IPS-18a (cell line): ENCODE measurements at regions not wholly inside any gene's neighbourhood (a gene's known extent, or its start where the extent isn't known, plus 50 kb on each side); places are given as distances from the start of the nearest gene placed in this dataset.

Experiments
- H3K27ac ChIP-seq: one replicate; pipeline ENCODE4 v1.5.1; 2013; ENCODE audit warnings: low read length
- H3K27me3 ChIP-seq: one replicate; pipeline ENCODE4 v1.6.1; 2013; ENCODE audit warnings: mild to moderate bottlenecking, low read length; ENCODE audit not compliant: control insufficient read depth, insufficient read depth
- H3K36me3 ChIP-seq: one replicate; pipeline ENCODE4 v1.6.1; 2013; ENCODE audit warnings: low read depth, low read length; ENCODE audit not compliant: control insufficient read depth
- H3K4me1 ChIP-seq: one replicate; pipeline ENCODE4 v1.6.1; 2013; ENCODE audit warnings: low read depth, low read length; ENCODE audit not compliant: control insufficient read depth
- H3K4me3 ChIP-seq: one replicate; pipeline ENCODE4 v1.5.1; 2013; ENCODE audit warnings: low read length
- H3K9ac ChIP-seq: one replicate; pipeline ENCODE4 v1.6.1; 2013; ENCODE audit warnings: mild to moderate bottlenecking, low read length, moderate library complexity
- H3K9me3 ChIP-seq: one replicate; pipeline ENCODE4 v1.6.1; 2013; ENCODE audit warnings: low read depth, low read length; ENCODE audit not compliant: control insufficient read depth

DNA sequence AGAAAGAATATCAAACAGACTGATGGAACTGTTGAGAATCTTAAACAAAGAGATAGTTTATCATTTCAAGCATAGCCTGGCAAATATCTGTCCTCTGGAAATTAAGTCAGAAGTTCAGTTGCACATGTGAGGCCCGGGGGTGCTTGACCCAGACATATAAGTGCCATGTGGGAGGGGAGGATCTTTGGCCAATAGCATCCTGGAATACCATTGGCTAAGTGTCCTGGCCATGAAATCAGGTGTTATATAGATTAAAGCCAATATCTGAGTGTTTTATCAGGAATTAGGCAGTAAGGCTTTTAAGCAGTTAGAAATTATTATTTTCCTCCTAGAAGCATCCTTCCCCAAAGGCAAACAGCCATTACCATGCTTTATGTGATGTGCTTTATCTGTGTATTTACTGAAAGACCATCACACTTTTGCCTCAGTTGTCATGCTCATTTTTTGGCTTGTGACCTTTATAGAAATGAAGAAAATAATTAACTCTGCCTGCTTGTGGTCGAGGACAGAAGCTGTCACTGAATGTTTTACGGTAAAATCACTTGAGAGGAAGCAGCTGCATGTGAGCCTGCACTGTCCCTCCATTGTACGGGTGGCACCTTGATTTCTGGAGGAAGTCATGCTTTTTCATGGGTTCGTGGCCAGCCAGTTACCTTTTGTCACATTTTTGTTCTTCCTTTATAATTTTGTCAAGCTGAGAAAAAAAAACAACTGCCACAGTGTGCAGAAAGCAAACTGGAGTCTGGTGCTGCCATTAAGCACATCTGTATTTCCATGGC, 259.9 kb upstream of the FMN2 start:
- Histone ChIP-seq H3K4me1 (peaks cover 13% of the 10 kb centered on the region), H3K27me3 (no peaks in the 10 kb centered on the region)

DNA sequence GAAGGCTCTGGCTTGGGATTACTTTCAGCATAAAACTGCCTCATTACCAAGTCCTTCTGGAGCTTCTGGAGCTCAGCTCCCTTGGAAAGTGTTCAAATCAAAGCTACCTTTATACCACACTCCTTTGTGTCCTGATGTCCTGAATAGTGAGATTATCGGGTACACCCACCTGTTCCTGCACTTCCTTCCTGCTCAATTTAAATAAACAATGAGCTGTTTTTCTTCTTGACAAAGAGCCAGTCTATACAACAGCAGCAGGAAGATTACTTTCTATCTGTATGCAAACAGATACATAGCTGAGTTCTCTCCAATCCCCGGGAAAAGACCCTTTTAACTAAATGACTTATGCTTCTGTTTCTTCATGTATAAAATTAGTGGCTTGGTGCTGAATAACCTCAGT, 258.0 kb upstream of the FMN2 start:
- H3K27ac ChIP-seq, result no peak overlapping the region
- no peaks in the 10 kb centered on the region for H3K36me3 ChIP-seq
- H3K27me3 ChIP-seq, result no peaks in the 10 kb centered on the region

More for the DNA sequence above, 259.9 kb upstream of the FMN2 start:
- Histone ChIP-seq H3K9ac (no peak overlapping the region), H3K27ac (no peak overlapping the region), H3K9me3 (no peaks in the 10 kb centered on the region), H3K36me3 (no peaks in the 10 kb centered on the region), H3K4me3 (no peak overlapping the region)

DNA sequence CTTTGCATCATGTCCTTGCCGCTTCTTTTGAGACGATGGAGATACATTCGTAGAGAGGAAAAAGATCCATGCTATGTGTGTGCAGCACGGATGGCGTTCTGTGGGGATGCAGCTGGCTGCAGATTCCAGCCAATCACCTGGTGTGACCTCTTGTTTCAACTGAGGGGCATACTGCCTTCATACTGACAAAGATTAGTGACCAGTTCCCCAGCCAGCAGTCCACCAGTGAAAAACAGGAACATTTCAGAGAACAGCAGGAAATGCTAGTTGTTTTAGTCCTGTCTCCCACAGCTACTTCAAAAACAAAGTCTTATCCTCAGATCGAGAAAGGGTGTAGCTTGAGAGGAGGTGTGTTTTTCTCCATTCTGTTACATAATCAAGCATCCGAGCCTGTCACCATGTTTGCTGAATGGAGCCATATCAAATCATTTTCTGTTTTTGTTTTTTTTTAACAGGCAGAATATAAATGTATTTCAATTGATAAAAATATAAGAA, 255.7 kb upstream of the FMN2 start:
- H3K4me3 ChIP-seq, result no peak overlapping the region
- no peaks in the 10 kb centered on the region for H3K36me3 ChIP-seq
- peaks cover 13% of the 10 kb centered on the region for H3K4me1 ChIP-seq
- H3K27me3 ChIP-seq, result no peaks in the 10 kb centered on the region
- H3K9me3 ChIP-seq, result no peaks in the 10 kb centered on the region
- no peak overlapping the region for H3K27ac ChIP-seq
- no peak overlapping the region for H3K9ac ChIP-seq

More for the DNA sequence above, 258.0 kb upstream of the FMN2 start:
- Histone ChIP-seq H3K4me3 (no peak overlapping the region), H3K4me1 (peaks cover 13% of the 10 kb centered on the region), H3K9ac (no peak overlapping the region), H3K9me3 (no peaks in the 10 kb centered on the region)

DNA sequence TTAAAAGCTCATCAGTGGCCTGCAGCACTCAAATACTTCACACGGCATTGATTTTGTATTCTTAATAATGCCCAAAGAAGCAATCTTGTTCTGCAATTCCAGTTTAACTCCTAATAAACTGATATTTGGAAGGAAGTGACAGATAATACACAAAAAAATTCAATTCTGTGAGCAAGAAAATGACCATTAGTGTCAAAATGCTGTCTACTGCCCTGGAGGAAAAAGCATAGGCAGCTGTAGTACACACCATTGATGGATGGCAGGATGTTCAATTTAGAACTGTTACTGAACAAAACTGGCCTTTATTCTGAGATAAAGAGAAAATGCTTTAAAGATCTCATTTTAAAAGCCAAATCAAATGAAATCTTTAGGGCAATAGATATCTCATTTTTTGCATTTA, 251.3 kb upstream of the FMN2 start:
- no peaks in the 10 kb centered on the region for H3K36me3 ChIP-seq
- no peaks in the 10 kb centered on the region for H3K9me3 ChIP-seq
- no peak overlapping the region for H3K4me3 ChIP-seq
- H3K4me1 ChIP-seq, result no peaks in the 10 kb centered on the region
- H3K27ac ChIP-seq, result no peak overlapping the region
- no peaks in the 10 kb centered on the region for H3K27me3 ChIP-seq
- H3K9ac ChIP-seq, result no peak overlapping the region

DNA sequence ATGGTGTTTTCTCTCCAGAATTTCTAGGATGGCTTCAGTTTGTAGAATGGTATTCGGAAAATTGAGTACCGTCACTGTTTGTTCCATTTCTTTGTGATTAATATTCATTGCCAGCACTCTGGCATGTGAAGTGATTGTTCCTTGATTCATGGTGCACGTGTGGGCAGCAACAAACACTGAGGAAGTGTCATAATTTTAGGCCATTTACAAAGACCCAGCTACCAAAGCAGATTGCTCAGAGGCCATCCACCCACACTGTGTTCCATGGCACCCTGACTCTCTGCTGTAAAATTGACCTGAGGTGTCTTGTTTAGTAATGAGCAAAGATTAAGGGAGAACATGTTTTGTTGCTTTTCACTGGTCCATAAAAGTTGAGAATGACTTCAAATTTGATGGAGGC, 250.9 kb upstream of the FMN2 start:
- Histone ChIP-seq H3K36me3 (no peaks in the 10 kb centered on the region), H3K4me1 (no peaks in the 10 kb centered on the region), H3K27me3 (no peaks in the 10 kb centered on the region), H3K27ac (no peak overlapping the region), H3K9me3 (no peaks in the 10 kb centered on the region), H3K4me3 (no peak overlapping the region), H3K9ac (no peak overlapping the region)

DNA sequence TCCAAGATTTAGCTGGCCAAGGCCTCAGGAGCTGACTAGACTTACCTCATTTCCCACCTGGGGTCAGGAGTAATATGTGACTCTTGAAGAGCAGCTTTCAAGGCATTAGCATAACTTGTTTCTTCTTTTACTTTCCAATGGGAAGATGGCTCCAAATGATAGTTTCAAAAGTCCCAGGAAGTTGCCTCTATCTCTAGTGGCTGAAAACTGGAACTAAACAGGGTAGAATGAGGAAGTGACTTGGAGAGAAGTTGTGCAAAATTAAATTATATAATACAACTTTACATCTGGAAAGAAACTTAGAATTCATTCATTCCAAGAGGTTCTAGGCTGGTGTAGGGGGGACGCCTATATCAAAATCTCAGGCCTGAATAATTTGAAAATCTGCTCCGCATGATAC, 250.1 kb upstream of the FMN2 start:
- no peak overlapping the region for H3K4me3 ChIP-seq
- H3K9me3 ChIP-seq, result no peaks in the 10 kb centered on the region
- no peaks in the 10 kb centered on the region for H3K4me1 ChIP-seq
- H3K27ac ChIP-seq, result no peak overlapping the region
- no peak overlapping the region for H3K9ac ChIP-seq
- no peaks in the 10 kb centered on the region for H3K27me3 ChIP-seq
- no peaks in the 10 kb centered on the region for H3K36me3 ChIP-seq

DNA sequence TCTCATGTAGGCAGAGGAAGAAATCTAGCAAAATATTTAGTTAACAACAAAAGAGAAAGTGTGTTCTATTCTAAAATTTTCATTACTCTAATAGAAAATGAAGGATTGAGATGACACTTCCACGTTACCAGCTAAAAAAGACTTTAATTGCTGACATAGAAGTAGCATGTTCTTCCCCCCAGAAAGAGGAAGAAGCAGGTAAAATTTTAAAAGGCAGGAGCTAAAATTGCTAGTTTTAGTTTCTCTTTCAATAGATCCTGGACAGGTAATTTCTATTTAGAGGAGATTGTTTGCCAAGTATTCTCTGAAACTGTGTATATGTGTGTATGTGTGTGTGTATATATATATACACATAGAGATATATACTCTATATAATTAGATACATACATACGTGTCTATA, 248.1 kb upstream of the FMN2 start:
- H3K4me1 ChIP-seq, result no peaks in the 10 kb centered on the region
- H3K36me3 ChIP-seq, result no peaks in the 10 kb centered on the region
- no peaks in the 10 kb centered on the region for H3K27me3 ChIP-seq
- H3K9me3 ChIP-seq, result no peaks in the 10 kb centered on the region
- H3K9ac ChIP-seq, result no peak overlapping the region
- no peak overlapping the region for H3K4me3 ChIP-seq
- no peak overlapping the region for H3K27ac ChIP-seq

DNA sequence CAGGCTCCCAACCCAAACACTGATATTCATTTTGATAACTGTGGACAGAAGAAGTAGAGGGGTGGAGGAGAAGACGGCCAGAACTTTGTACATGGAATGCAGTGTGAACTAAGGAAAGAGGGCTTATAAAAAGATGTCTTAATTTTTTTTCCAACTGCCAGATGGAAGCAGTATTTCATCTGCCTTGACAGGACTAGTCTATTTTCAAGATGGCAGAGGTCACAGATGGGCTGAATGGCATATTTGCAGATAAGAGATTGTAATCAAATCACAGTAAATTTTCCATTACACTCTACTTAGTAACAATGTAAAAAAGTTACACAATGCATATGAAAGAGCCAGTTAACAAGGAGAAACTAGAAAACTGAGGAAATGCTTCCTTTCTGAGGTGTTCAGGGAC, 246.8 kb upstream of the FMN2 start:
- Histone ChIP-seq H3K36me3 (no peaks in the 10 kb centered on the region), H3K27ac (no peak overlapping the region), H3K4me1 (peaks cover 5% of the 10 kb centered on the region), H3K27me3 (no peaks in the 10 kb centered on the region), H3K9me3 (no peaks in the 10 kb centered on the region), H3K9ac (no peak overlapping the region), H3K4me3 (no peak overlapping the region)

DNA sequence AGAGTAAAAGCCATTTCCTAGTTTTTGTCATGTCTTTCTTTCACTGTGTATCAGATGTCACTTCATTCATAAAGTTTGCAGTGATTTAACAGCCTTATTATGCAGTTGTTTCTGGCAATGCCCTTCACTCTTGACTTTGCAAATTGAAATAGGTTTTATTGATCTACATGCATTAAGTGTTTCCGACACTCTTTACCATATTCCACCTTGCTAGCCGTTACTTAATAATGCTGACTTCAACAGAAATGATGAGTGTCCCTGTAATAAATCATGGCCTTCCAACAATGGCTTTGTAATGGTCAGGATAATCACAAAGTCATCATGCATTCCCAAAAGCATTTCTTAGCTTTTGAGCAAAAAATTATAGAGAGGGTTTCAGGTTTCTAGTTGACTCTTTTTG, 236.8 kb upstream of the FMN2 start:
- Histone ChIP-seq H3K4me3 (no peak overlapping the region), H3K9ac (no peak overlapping the region), H3K9me3 (no peaks in the 10 kb centered on the region), H3K36me3 (no peaks in the 10 kb centered on the region), H3K4me1 (no peaks in the 10 kb centered on the region), H3K27me3 (no peaks in the 10 kb centered on the region), H3K27ac (no peak overlapping the region)

DNA sequence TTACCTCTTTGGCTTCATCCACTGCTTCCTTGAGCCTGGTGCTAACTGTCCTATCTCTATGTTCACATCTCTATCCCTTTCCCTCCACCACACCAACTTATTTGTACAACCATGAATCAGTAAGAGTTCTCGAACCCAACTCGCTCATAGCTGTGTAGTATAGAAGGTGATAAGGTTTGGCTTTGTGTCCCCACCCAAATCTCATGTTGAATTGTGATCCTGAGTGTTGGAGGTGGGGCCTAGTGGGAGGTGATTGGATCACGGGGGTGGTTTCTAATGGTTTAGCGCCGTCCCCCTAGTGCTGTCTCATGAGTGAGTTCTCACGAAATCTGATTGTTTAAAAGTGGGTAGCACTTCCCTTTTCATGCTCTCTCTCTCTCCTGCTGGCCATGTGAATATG, 235.6 kb upstream of the FMN2 start:
- Histone ChIP-seq H3K27ac (no peak overlapping the region), H3K27me3 (no peaks in the 10 kb centered on the region), H3K36me3 (no peaks in the 10 kb centered on the region), H3K9me3 (no peaks in the 10 kb centered on the region), H3K9ac (no peak overlapping the region), H3K4me3 (no peak overlapping the region), H3K4me1 (no peaks in the 10 kb centered on the region)

DNA sequence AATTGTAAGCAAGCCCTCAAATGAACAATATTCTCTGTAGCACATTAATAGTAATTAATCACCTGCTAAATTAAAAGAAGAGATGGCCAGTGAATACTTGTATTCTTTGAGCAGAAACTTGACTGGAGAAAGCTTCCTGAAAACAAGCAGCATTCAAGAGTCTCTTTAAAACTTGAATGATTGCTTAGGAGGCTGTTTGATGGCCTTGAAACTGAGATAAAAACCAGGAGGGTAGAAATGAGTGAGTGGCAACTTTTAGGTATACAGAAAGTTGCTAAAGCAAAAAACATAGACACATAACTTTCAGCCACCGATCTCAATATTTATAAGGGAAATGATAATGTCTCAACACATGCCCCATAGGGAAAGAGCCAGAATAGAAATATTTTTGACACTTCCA, 234.8 kb upstream of the FMN2 start:
- Histone ChIP-seq H3K27me3 (no peaks in the 10 kb centered on the region), H3K9me3 (no peaks in the 10 kb centered on the region), H3K27ac (no peak overlapping the region), H3K9ac (no peak overlapping the region), H3K4me1 (no peaks in the 10 kb centered on the region), H3K36me3 (no peaks in the 10 kb centered on the region), H3K4me3 (no peak overlapping the region)

DNA sequence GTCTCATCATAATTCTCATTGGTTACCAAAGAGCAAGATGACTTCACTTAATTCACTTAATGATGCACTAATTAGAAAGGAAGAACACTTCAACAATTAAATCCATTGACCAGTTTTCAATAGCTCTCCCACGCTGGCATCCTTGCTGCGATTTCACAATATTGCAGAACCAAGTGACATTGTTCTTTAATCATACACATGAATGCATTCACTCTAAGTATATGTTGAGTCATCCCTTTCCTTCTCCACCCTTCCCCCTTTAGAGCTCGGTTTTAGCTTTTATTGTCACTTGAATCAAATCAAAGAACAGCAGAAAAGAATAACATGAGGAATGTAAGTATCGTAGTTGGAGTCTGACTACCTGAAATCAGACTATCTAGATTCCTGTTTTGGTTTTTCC, 233.6 kb upstream of the FMN2 start:
- H3K4me1 ChIP-seq, result no peaks in the 10 kb centered on the region
- no peak overlapping the region for H3K9ac ChIP-seq
- H3K27ac ChIP-seq, result no peak overlapping the region
- H3K36me3 ChIP-seq, result no peaks in the 10 kb centered on the region
- H3K4me3 ChIP-seq, result no peak overlapping the region
- H3K9me3 ChIP-seq, result no peaks in the 10 kb centered on the region
- H3K27me3 ChIP-seq, result no peaks in the 10 kb centered on the region
